Mammary epithelial cell (primary cell): ENCODE measurements at regions not wholly inside any gene's neighbourhood (a gene's known extent, or its start where the extent isn't known, plus 50 kb on each side); places are given as distances from the start of the nearest gene placed in this dataset.

Experiments used
- EZH2 ChIP-seq: IDR thresholded peaks from 2 replicates; pipeline ENCODE4 v1.6.1; 2012; ENCODE audit warnings: low read length, inconsistent platforms, borderline replicate concordance
- TF ChIP-seq, protein P1 (sequence below), 2 donors: IDR thresholded peaks in 1 of 2; conservative IDR thresholded peaks in 1 of 2; 2 replicates each; pipeline ENCODE4 v1.5.1; 2011 to 2012; ENCODE audit warnings: inconsistent platforms in 2 of 2, low read length in 2 of 2, mild to moderate bottlenecking in 2 of 2, control low read depth in 1 of 2, low read depth in 1 of 2; ENCODE audit not compliant: insufficient read depth in 1 of 2; ENCODE audit errors: extremely low read depth in 1 of 2

- TF ChIP-seq, protein P1, sequence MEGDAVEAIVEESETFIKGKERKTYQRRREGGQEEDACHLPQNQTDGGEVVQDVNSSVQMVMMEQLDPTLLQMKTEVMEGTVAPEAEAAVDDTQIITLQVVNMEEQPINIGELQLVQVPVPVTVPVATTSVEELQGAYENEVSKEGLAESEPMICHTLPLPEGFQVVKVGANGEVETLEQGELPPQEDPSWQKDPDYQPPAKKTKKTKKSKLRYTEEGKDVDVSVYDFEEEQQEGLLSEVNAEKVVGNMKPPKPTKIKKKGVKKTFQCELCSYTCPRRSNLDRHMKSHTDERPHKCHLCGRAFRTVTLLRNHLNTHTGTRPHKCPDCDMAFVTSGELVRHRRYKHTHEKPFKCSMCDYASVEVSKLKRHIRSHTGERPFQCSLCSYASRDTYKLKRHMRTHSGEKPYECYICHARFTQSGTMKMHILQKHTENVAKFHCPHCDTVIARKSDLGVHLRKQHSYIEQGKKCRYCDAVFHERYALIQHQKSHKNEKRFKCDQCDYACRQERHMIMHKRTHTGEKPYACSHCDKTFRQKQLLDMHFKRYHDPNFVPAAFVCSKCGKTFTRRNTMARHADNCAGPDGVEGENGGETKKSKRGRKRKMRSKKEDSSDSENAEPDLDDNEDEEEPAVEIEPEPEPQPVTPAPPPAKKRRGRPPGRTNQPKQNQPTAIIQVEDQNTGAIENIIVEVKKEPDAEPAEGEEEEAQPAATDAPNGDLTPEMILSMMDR (conservative IDR thresholded peaks at IDR 0.05 in 1 of 2, IDR thresholded peaks at IDR 0.05 in 1 of 2; ENCODE audit: extremely low read depth in 1 of 2, insufficient read depth in 1 of 2, low read depth in 1 of 2, low read length in 2 of 2), result no peak
- TF ChIP-seq EZH2, result no peak
Measured at GRCh38 chr2:19484736-19485135, 126.3 kb upstream of the OSR1 start.
